H9 (cell line): ENCODE measurements at regions not wholly inside any gene's neighbourhood (a gene's known extent, or its start where the extent isn't known, plus 50 kb on each side); places are given as distances from the start of the nearest gene placed in this dataset.

Source experiments
- DNase-seq: peaks from one replicate; pipeline ENCODE4 v3.0.0-alpha.2; 2017
- H2AFZ ChIP-seq: one replicate; pipeline ENCODE4 v1.6.1; 2013; ENCODE audit warnings: mild to moderate bottlenecking, low read length, control low read depth, moderate library complexity
- H2AK5ac ChIP-seq: 2 replicates; pipeline ENCODE4 v1.6.1; 2013; ENCODE audit warnings: low read length, control low read depth, mixed read lengths; ENCODE audit not compliant: insufficient read length
- H2BK120ac ChIP-seq: one replicate; pipeline ENCODE4 v1.6.1; 2013; ENCODE audit warnings: low read depth, mild to moderate bottlenecking, low read length, control low read depth, inconsistent platforms; ENCODE audit not compliant: poor library complexity, severe bottlenecking
- H2BK12ac ChIP-seq: 2 replicates; pipeline ENCODE4 v1.6.1; 2013; ENCODE audit warnings: low read length, control low read depth, mixed read lengths, low read depth; ENCODE audit not compliant: insufficient read length
- H2BK15ac ChIP-seq: 2 replicates; pipeline ENCODE4 v1.6.1; 2013; ENCODE audit warnings: low read depth, low read length, control low read depth
- H2BK20ac ChIP-seq: one replicate; pipeline ENCODE4 v1.6.1; 2013; ENCODE audit warnings: low read depth, mild to moderate bottlenecking, low read length, control low read depth, inconsistent platforms; ENCODE audit not compliant: poor library complexity, severe bottlenecking
- H2BK5ac ChIP-seq: 2 replicates; pipeline ENCODE4 v1.6.1; 2013; ENCODE audit warnings: low read length, control low read depth, mixed read lengths; ENCODE audit not compliant: insufficient read length
- H3K14ac ChIP-seq: 2 replicates; pipeline ENCODE4 v1.6.1; 2013; ENCODE audit warnings: low read length, control low read depth; ENCODE audit not compliant: insufficient read depth
- H3K18ac ChIP-seq: 2 replicates; pipeline ENCODE4 v1.6.1; 2013; ENCODE audit warnings: low read depth, mild to moderate bottlenecking, mixed read lengths, low read length, control low read depth; ENCODE audit not compliant: insufficient read length
- H3K23ac ChIP-seq: 2 replicates; pipeline ENCODE4 v1.6.1; 2013; ENCODE audit warnings: low read length, control low read depth, mixed read lengths, low read depth; ENCODE audit not compliant: insufficient read length
- H3K23me2 ChIP-seq: 2 replicates; pipeline ENCODE4 v1.6.1; 2013; ENCODE audit warnings: low read depth, mild to moderate bottlenecking, mixed read lengths, low read length, control low read depth; ENCODE audit not compliant: insufficient read length, poor library complexity, severe bottlenecking
- H3K27ac ChIP-seq: 2 replicates; pipeline ENCODE4 v1.5.1; 2013; ENCODE audit warnings: low read length, control low read depth, mixed read lengths, low read depth; ENCODE audit not compliant: insufficient read length
- H3K27me3 ChIP-seq: 2 replicates; pipeline ENCODE4 v1.6.1; 2013; ENCODE audit warnings: low read length, control low read depth, inconsistent platforms; ENCODE audit not compliant: insufficient read depth
- H3K4ac ChIP-seq: 2 replicates; pipeline ENCODE4 v1.6.1; 2013; ENCODE audit warnings: low read depth, mild to moderate bottlenecking, control low read depth, inconsistent platforms, low read length, moderate library complexity
- H3K4me1 ChIP-seq: 2 replicates; pipeline ENCODE4 v1.6.1; 2013; ENCODE audit warnings: low read length, control low read depth, inconsistent platforms; ENCODE audit not compliant: insufficient read depth
- H3K4me2 ChIP-seq: 2 replicates; pipeline ENCODE4 v1.6.1; 2013; ENCODE audit warnings: low read length, control low read depth, mixed read lengths; ENCODE audit not compliant: insufficient read length, insufficient read depth
- H3K56ac ChIP-seq: 2 replicates; pipeline ENCODE4 v1.6.1; 2013; ENCODE audit warnings: low read depth, mild to moderate bottlenecking, mixed read lengths, low read length, control low read depth; ENCODE audit not compliant: insufficient read length
- H3K79me1 ChIP-seq: 2 replicates; pipeline ENCODE4 v1.6.1; 2013; ENCODE audit warnings: low read depth, mild to moderate bottlenecking, moderate library complexity, low read length, control low read depth, inconsistent platforms; ENCODE audit not compliant: insufficient read depth, poor library complexity, severe bottlenecking
- H3K79me2 ChIP-seq: 2 replicates; pipeline ENCODE4 v1.6.1; 2013; ENCODE audit warnings: low read length, control low read depth, inconsistent platforms; ENCODE audit not compliant: insufficient read depth
- H3K9ac ChIP-seq: 2 replicates; pipeline ENCODE4 v1.6.1; 2013; ENCODE audit warnings: low read length, control low read depth, mixed read lengths; ENCODE audit not compliant: insufficient read length; ENCODE audit errors: extremely low read depth
- H3K9me3 ChIP-seq: one replicate; pipeline ENCODE4 v1.6.1; 2013; ENCODE audit warnings: low read depth, low read length, inconsistent platforms; ENCODE audit not compliant: control insufficient read depth
- H3T11ph ChIP-seq: one replicate; pipeline ENCODE4 v1.6.1; 2013; ENCODE audit warnings: mild to moderate bottlenecking, low read length, control low read depth, inconsistent platforms
- H4K20me1 ChIP-seq: one replicate; pipeline ENCODE4 v1.6.1; 2013; ENCODE audit not compliant: control insufficient read depth, insufficient read length, insufficient read depth
- H4K5ac ChIP-seq: 2 replicates; pipeline ENCODE4 v1.6.1; 2013; ENCODE audit warnings: low read depth, mild to moderate bottlenecking, mixed read lengths, low read length, control low read depth; ENCODE audit not compliant: insufficient read length
- H4K8ac ChIP-seq: replicated peaks from 2 replicates; pipeline ENCODE4 v1.6.1; 2013; ENCODE audit warnings: low read length, control low read depth, mixed read lengths, low read depth; ENCODE audit not compliant: insufficient read length
- H4K91ac ChIP-seq: 2 replicates; pipeline ENCODE4 v1.6.1; 2013; ENCODE audit warnings: low read depth, mild to moderate bottlenecking, moderate library complexity, mixed read lengths, low read length, control low read depth; ENCODE audit not compliant: insufficient read length
- H3K27ac Mint-ChIP-seq, 3 experiments: 2 replicates in 2 of 3; 3 replicates in 1 of 3; pipeline ENCODE4 v1.8.0; 2020 to 2021; ENCODE audit warnings: mixed read lengths in 3 of 3, mild to moderate bottlenecking in 1 of 3, moderate library complexity in 1 of 3
- H3K27me3 Mint-ChIP-seq: 2 replicates; pipeline ENCODE4 v1.8.0; 2021; ENCODE audit warnings: low read depth, mild to moderate bottlenecking, moderate library complexity, mixed read lengths
- H3K36me3 Mint-ChIP-seq, 3 experiments: 2 replicates in 2 of 3; 3 replicates in 1 of 3; pipeline ENCODE4 v1.8.0; 2020 to 2021; ENCODE audit warnings: low read depth in 3 of 3, mixed read lengths in 3 of 3; ENCODE audit not compliant: insufficient read depth in 1 of 3
- H3K4me1 Mint-ChIP-seq, 2 experiments: 2 replicates each; pipeline ENCODE4 v1.8.0; 2020; ENCODE audit warnings: mixed read lengths in 2 of 2
- H3K4me3 Mint-ChIP-seq, 2 experiments: 2 replicates in 1 of 2; 3 replicates in 1 of 2; pipeline ENCODE4 v1.8.0; 2020 to 2021; ENCODE audit warnings: mild to moderate bottlenecking in 2 of 2, mixed read lengths in 2 of 2, moderate library complexity in 1 of 2
- H3K9me3 Mint-ChIP-seq, 2 experiments: 2 replicates in 1 of 2; 3 replicates in 1 of 2; pipeline ENCODE4 v1.8.0; 2020; ENCODE audit warnings: mild to moderate bottlenecking in 2 of 2, mixed read lengths in 2 of 2, moderate library complexity in 1 of 2
- CTCF ChIP-seq: fragments of 200-600 bp; sonication (generic); conservative IDR thresholded peaks from 3 replicates; pipeline ENCODE4 v1.8.0; 2021; ENCODE audit warnings: antibody characterized with exemption, mild to moderate bottlenecking
- WGBS: extraction: QIAGEN DNeasy Blood & Tissue Kit; methylation state at CpG from one replicate; pipeline ENCODE4 v1.1.7; 2013; ENCODE audit warnings: missing lambda C conversion rate, low lambda C conversion rate, mixed read lengths; ENCODE audit not compliant: insufficient read length; ENCODE audit errors: extremely low coverage; 5-methylcytosine and 5-hydroxymethylcytosine counted together

GRCh38 chr9:79060766-79061165 lies 511.0 kb upstream of the TLE4 start:
- no peak for TF ChIP-seq CTCF
- no peak overlapping the region for H3K4me3 Mint-ChIP-seq
- Histone ChIP-seq H4K8ac (no peak overlapping the region), H3K56ac (no peak overlapping the region), H3K79me1 (no peaks in the 10 kb centered on the region), H2BK12ac (no peak overlapping the region), H4K91ac (no peak overlapping the region), H3K27me3 (no peaks in the 10 kb centered on the region), H3K9me3 (no peaks in the 10 kb centered on the region), H3K79me2 (no peaks in the 10 kb centered on the region), H3K18ac (no peak overlapping the region), H3K23ac (no peak overlapping the region), H3T11ph (no peak overlapping the region), H4K20me1 (no peaks in the 10 kb centered on the region), H3K4me1 (no peaks in the 10 kb centered on the region), H4K5ac (no peak overlapping the region), H2AK5ac (no peak overlapping the region), H2BK120ac (no peak overlapping the region), H3K4me2 (no peak overlapping the region), H2BK5ac (no peak overlapping the region), H2AFZ (no peak overlapping the region), H2BK20ac (no peak overlapping the region), H3K9ac (no peak overlapping the region), H3K23me2 (no peaks in the 10 kb centered on the region), H3K14ac (no peak overlapping the region), H3K4ac (no peak overlapping the region), H3K27ac (no peak overlapping the region), H2BK15ac (no peak overlapping the region)
- peaks cover 0 to 5% of the 10 kb centered on the region in 2 experiments; a peak in 2 of 5 replicates for H3K9me3 Mint-ChIP-seq
- H3K27ac Mint-ChIP-seq: no peak overlapping the region
- H3K4me1 Mint-ChIP-seq: no peaks in the 10 kb centered on the region; a peak in 1 of 4 replicates
- no CpG with 5 or more reads among the region's 1 CpG for WGBS
- no peaks in the 10 kb centered on the region; a peak in 1 of 7 replicates for H3K36me3 Mint-ChIP-seq
- H3K27me3 Mint-ChIP-seq: no peaks in the 10 kb centered on the region
- no peak for DNase-seq
